Activated CD4-positive, alpha-beta T cell treated with anti-CD3 and anti-CD28 coated beads, Interleukin-2, amount 10 ng/mL, durations not matched to agents 24 days and 14 days (primary cell): ENCODE measurements at regions not wholly inside any gene's neighbourhood (a gene's known extent, or its start where the extent isn't known, plus 50 kb on each side); places are given as distances from the start of the nearest gene placed in this dataset.

Experiments used
- DNase-seq: peaks from one replicate; pipeline ENCODE4 v3.0.0; 2022
- H3K27ac Mint-ChIP-seq: one replicate; pipeline ENCODE4 v1.8.0; 2022; ENCODE audit warnings: mild to moderate bottlenecking, mixed read lengths
- H3K27me3 Mint-ChIP-seq: one replicate; pipeline ENCODE4 v1.8.0; 2022; ENCODE audit warnings: mixed read lengths
- H3K36me3 Mint-ChIP-seq: one replicate; pipeline ENCODE4 v1.8.0; 2022; ENCODE audit warnings: low read depth, mild to moderate bottlenecking, mixed read lengths
- H3K4me1 Mint-ChIP-seq: one replicate; pipeline ENCODE4 v1.8.0; 2021; ENCODE audit warnings: mixed read lengths
- H3K4me3 Mint-ChIP-seq: one replicate; pipeline ENCODE4 v1.8.0; 2022; ENCODE audit warnings: mild to moderate bottlenecking, moderate library complexity, mixed read lengths
- H3K9me3 Mint-ChIP-seq: one replicate; pipeline ENCODE4 v1.8.0; 2021; ENCODE audit warnings: mixed read lengths
- intact Hi-C: fragments of 100-400 bp; cut with micrococcal nuclease; formaldehyde crosslinking; loops from one replicate; pipeline ENCODE4 v1.15.1; 2023

GRCh38 chr16:51418258-51418657, 267.2 kb upstream of the SALL1 start:
- H3K27ac Mint-ChIP-seq, result no peak overlapping the region
- no peaks in the 10 kb centered on the region for H3K27me3 Mint-ChIP-seq
- no peak for DNase-seq
- no peaks in the 10 kb centered on the region for H3K36me3 Mint-ChIP-seq
- no peaks in the 10 kb centered on the region for H3K9me3 Mint-ChIP-seq
- H3K4me1 Mint-ChIP-seq, result no peaks in the 10 kb centered on the region
- no peak overlapping the region for H3K4me3 Mint-ChIP-seq
- intact Hi-C loops, result no loop called here

DNA sequence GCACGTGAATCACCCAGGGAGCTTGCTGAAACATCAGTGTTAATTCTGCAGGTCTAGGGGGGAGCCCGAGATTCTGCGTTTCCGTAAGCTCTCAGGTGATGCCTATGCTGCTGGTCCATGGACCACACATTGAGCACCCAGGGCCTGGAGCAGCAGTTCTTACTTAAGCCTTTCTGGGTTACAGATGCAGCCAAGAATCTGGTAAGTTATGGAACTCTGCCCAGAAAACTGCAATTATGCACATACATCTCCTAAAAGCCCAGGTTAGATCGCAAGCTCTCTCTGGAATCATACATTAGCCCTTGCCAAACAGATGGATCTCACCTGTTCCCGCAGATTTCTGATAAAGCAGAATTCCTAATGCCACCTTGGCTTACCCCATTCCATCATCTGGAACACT, 265.9 kb upstream of the SALL1 start:
- intact Hi-C loops, result no loop called here
- no peaks in the 10 kb centered on the region for H3K9me3 Mint-ChIP-seq
- H3K36me3 Mint-ChIP-seq, result no peaks in the 10 kb centered on the region
- DNase-seq, result no peak
- no peak overlapping the region for H3K4me3 Mint-ChIP-seq
- H3K27me3 Mint-ChIP-seq, result no peaks in the 10 kb centered on the region
- H3K27ac Mint-ChIP-seq, result no peak overlapping the region
- no peaks in the 10 kb centered on the region for H3K4me1 Mint-ChIP-seq

GRCh38 chr16:51410125-51410524, 259.1 kb upstream of the SALL1 start:
- no peak for DNase-seq
- Mint-ChIP-seq H3K27me3 (no peaks in the 10 kb centered on the region), H3K4me3 (no peak overlapping the region), H3K27ac (no peak overlapping the region), H3K4me1 (no peaks in the 10 kb centered on the region), H3K9me3 (no peaks in the 10 kb centered on the region), H3K36me3 (no peaks in the 10 kb centered on the region)
- intact Hi-C loops, result no loop called here

DNA sequence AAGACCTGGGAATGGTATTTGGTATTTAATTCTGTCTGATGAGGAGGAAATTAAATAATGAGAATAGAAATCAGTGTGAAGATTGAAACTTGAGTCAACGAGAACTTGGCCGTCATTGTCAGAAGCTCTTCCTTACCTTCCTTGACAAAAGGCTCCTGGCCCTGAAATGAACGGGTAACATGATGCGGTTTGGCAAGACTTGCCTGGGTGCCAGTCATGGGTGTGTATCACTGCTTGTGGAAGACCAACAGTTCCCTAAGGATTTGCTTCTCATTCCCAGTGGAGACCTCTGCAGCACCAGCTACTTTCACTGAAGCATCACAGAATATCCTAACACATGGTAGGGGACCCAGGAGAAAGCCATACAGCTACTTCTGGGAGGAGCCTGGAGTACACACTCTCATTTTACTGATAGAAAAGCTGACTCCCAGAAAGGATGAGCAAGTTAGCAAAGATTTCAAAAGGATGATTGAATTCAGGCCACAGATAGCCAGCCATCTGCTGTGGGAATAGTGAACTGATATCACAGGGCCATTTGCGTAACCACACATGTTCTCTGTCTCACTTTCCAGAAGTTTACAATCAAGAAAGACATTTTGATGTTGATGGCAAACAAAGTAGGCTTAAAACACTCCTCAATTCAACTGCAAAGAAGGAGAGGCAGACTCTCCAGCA, 258.1 kb upstream of the SALL1 start:
- Mint-ChIP-seq H3K9me3 (peaks cover 4% of the 10 kb centered on the region), H3K4me1 (no peaks in the 10 kb centered on the region), H3K36me3 (no peaks in the 10 kb centered on the region), H3K27me3 (no peaks in the 10 kb centered on the region), H3K27ac (no peak overlapping the region), H3K4me3 (no peak overlapping the region)
- no peak for DNase-seq
- intact Hi-C loops, result no loop called here

- intact Hi-C loops, result no loop called here
- Mint-ChIP-seq H3K36me3 (no peaks in the 10 kb centered on the region), H3K4me1 (no peaks in the 10 kb centered on the region), H3K4me3 (no peak overlapping the region), H3K9me3 (peaks cover 4% of the 10 kb centered on the region), H3K27me3 (no peaks in the 10 kb centered on the region), H3K27ac (no peak overlapping the region)
- DNase-seq, result no peak
These were observed 257.3 kb upstream of the SALL1 start for GRCh38 chr16:51408357-51408756.

DNA sequence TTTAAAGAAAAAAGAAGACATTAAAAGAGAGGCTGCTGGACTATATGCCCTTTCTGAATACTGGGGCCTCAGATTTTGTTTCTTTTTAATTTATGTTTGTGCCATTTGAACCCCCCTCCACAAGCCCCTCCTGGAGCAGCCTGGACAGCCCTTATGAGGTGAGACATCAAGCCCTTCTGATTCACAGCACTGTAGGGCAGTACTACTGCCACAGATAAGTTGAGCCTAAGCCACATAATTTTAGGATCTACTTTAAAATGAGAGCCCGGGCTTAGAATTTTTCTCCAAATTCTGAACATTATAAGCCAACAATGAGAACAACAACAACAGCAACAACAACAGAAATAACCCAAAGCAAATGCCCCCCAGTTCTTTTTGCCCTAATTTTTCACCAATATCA, 256.9 kb upstream of the SALL1 start:
- Mint-ChIP-seq H3K27me3 (no peaks in the 10 kb centered on the region), H3K36me3 (no peaks in the 10 kb centered on the region), H3K9me3 (peaks cover 4% of the 10 kb centered on the region), H3K4me3 (no peak overlapping the region), H3K4me1 (no peaks in the 10 kb centered on the region), H3K27ac (no peak overlapping the region)
- intact Hi-C loops, result no loop called here
- no peak for DNase-seq

- Mint-ChIP-seq H3K9me3 (peaks cover 4% of the 10 kb centered on the region), H3K36me3 (no peaks in the 10 kb centered on the region), H3K27ac (no peak overlapping the region), H3K4me1 (no peaks in the 10 kb centered on the region), H3K27me3 (no peaks in the 10 kb centered on the region), H3K4me3 (no peak overlapping the region)
- no peak for DNase-seq
- intact Hi-C loops, result no loop called here
These were observed 256.1 kb upstream of the SALL1 start for GRCh38 chr16:51407199-51407598.

DNA sequence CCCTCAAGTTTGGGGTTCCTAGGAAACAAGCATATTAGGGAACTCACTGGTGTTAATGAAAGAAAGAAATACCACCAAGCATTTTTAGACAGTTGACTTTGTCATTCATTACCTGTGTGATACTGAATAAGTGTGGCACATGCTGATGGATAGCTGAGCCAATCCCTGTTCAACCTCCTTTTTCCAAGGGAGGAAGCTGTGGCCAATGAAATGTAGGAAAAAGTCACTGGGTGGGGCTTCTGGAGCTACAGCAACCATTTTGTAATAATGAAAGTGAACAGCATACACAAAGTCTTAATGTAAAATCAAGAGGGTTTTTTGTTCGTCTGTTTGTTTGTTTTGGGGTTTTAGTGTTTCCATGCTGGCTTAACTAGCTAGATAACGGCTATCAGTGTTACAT, 254.3 kb upstream of the SALL1 start:
- intact Hi-C loops, result no loop called here
- no peaks in the 10 kb centered on the region for H3K27me3 Mint-ChIP-seq
- no peak overlapping the region for H3K4me3 Mint-ChIP-seq
- H3K36me3 Mint-ChIP-seq, result no peaks in the 10 kb centered on the region
- no peak for DNase-seq
- peaks cover 4% of the 10 kb centered on the region for H3K9me3 Mint-ChIP-seq
- no peaks in the 10 kb centered on the region for H3K4me1 Mint-ChIP-seq
- H3K27ac Mint-ChIP-seq, result no peak overlapping the region

DNA sequence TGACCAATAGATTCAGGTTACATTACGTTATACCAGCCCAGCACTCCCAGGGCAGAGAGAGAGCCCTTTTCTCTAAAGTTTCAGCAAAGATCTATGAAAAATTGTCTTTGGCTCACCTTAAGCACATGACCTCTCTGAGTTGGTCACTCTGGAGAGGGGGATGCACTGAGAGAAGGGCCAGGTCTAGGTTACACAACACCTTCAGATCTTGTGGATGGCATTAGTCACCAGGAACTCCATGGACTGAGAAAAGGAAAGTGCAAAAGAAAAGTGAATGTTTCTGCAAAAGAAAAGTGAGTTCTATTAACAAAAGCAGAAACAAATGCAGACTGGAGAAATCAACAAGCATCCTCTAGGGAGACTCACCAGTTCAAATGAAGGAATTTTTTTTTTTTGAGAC, 253.3 kb upstream of the SALL1 start:
- no peaks in the 10 kb centered on the region for H3K36me3 Mint-ChIP-seq
- H3K4me3 Mint-ChIP-seq, result no peak overlapping the region
- intact Hi-C loops, result no loop called here
- peaks cover 4% of the 10 kb centered on the region for H3K9me3 Mint-ChIP-seq
- no peaks in the 10 kb centered on the region for H3K27me3 Mint-ChIP-seq
- no peak overlapping the region for H3K27ac Mint-ChIP-seq
- no peaks in the 10 kb centered on the region for H3K4me1 Mint-ChIP-seq
- no peak for DNase-seq

GRCh38 chr16:51402785-51403184, 251.7 kb upstream of the SALL1 start:
- H3K27me3 Mint-ChIP-seq, result no peaks in the 10 kb centered on the region
- H3K4me1 Mint-ChIP-seq, result no peaks in the 10 kb centered on the region
- intact Hi-C loops, result no loop called here
- no peaks in the 10 kb centered on the region for H3K36me3 Mint-ChIP-seq
- no peak overlapping the region for H3K4me3 Mint-ChIP-seq
- DNase-seq, result no peak
- peaks cover 4% of the 10 kb centered on the region for H3K9me3 Mint-ChIP-seq
- no peak overlapping the region for H3K27ac Mint-ChIP-seq

DNA sequence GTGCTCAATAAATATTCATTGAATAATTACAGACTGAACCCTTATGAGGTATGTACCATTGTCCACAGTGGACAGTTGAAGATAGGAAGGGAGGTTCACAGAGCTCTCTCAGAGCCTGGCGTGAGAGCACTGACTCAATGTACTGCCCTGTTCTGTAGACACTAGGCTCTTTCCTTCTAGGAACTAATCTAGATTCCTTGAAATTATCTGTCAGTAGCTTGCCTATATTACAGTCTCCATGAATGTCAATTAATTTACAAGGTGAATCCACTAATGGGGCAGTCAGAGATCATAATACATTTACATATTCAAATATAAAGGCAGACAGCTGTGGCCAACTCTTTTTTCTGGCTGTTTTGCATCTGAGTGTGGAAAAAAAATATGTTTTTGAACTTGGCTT, 251.2 kb upstream of the SALL1 start:
- Mint-ChIP-seq H3K4me3 (no peak overlapping the region), H3K27ac (no peak overlapping the region), H3K4me1 (no peaks in the 10 kb centered on the region), H3K36me3 (no peaks in the 10 kb centered on the region), H3K27me3 (no peaks in the 10 kb centered on the region), H3K9me3 (peaks cover 4% of the 10 kb centered on the region)
- intact Hi-C loops, result no loop called here
- no peak for DNase-seq

DNA sequence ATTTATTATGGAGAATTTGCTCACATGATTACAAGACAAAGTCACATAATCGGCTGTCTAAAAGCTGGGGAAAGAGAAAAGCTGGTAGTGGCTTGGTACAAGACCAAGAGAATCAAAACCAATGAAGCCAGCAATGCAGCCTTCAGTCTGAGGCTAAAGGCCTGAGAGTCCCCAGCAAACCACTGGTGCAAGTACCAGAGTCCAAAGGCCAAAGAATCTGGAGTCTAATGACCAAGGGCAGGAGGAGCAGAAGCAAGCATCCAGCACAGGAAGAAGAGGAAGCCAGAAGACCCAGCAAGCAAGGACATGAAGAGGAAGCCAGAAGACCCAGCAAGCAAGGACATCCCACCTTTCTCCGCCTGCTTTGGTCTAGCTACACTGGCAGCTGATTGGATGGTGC, 250.6 kb upstream of the SALL1 start:
- Mint-ChIP-seq H3K27me3 (no peaks in the 10 kb centered on the region), H3K9me3 (peaks cover 4% of the 10 kb centered on the region)

DNA sequence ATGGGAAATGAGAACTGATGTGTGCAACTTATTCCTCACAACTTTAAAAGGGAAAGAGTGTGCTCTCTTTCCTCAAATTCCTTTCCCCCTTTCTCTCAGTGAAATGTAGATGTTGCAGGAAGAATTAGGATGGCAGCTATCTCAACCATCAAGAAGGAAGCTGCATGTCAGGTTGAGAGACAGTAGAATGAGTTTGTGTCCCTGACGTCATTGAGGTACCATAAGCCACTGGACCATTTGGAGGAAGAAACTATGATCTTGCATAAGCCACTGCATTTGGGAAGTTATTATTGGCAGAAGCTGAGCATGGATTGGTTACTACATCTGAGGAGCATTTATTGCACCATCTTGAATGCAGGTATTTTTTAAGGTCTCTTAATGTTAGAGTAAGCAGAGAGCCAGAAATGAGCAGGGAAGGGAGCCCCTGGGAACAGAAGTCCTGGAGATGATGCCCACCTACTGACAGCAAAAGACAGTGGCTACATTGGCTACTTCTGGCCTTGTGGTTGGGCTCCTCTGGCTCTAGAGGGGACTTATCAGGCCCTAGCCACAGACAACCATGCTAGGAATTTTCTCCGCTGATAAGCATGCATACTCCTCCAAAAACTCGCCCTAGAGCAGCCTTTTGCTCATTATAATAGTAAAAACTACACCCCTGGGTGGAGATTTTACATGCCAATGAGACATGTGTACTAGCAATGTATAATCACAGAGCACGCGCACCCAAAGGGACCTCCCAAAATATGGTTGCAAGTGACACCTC, 249.0 kb upstream of the SALL1 start:
- H3K4me1 Mint-ChIP-seq, result no peaks in the 10 kb centered on the region
- DNase-seq, result no peak
- no peaks in the 10 kb centered on the region for H3K27me3 Mint-ChIP-seq
- intact Hi-C loops, result no loop called here
- H3K36me3 Mint-ChIP-seq, result no peaks in the 10 kb centered on the region
- no peak overlapping the region for H3K27ac Mint-ChIP-seq
- no peak overlapping the region for H3K4me3 Mint-ChIP-seq
- H3K9me3 Mint-ChIP-seq, result peaks cover 4% of the 10 kb centered on the region

More for the DNA sequence above, 250.6 kb upstream of the SALL1 start:
- Mint-ChIP-seq H3K27ac (no peak overlapping the region), H3K4me1 (no peaks in the 10 kb centered on the region), H3K4me3 (no peak overlapping the region), H3K36me3 (no peaks in the 10 kb centered on the region)
- intact Hi-C loops, result no loop called here
- no peak for DNase-seq

- no peak overlapping the region for H3K4me3 Mint-ChIP-seq
- intact Hi-C loops, result no loop called here
- no peaks in the 10 kb centered on the region for H3K36me3 Mint-ChIP-seq
- no peaks in the 10 kb centered on the region for H3K27me3 Mint-ChIP-seq
- H3K9me3 Mint-ChIP-seq, result peaks cover 4% of the 10 kb centered on the region
- no peak for DNase-seq
- H3K27ac Mint-ChIP-seq, result no peak overlapping the region
- no peaks in the 10 kb centered on the region for H3K4me1 Mint-ChIP-seq
These were observed 243.4 kb upstream of the SALL1 start for GRCh38 chr16:51394421-51394820.
